ENCODE measurements at regions not wholly inside any gene's neighbourhood (a gene's known extent, or its start where the extent isn't known, plus 50 kb on each side); places are given as distances from the start of the nearest gene placed in this dataset.

- no peak for DNase-seq
Observed at GRCh38 chr18:39685303-39685902, 2119.8 kb upstream of the CELF4 start.

- DNase-seq: no peak
Observed at GRCh38 chr18:39681061-39681460, 2115.5 kb upstream of the CELF4 start.

GRCh38 chr18:39675906-39676305 lies 2110.3 kb upstream of the CELF4 start:
- no peak for DNase-seq

GRCh38 chr18:39675368-39675767 lies 2109.8 kb upstream of the CELF4 start:
- DNase-seq: no peak

GRCh38 chr18:39672171-39672570 lies 2106.6 kb upstream of the CELF4 start:
- DNase-seq: no peak

GRCh38 chr18:39667905-39668304 lies 2102.3 kb upstream of the CELF4 start:
- no peak for DNase-seq

- DNase-seq: no peak
Observed at GRCh38 chr18:39666541-39666940, 2100.9 kb upstream of the CELF4 start.

GRCh38 chr18:39661856-39662366 lies 2096.3 kb upstream of the CELF4 start:
- DNase-seq: peak in 1 of 2 experiments; percentile 49

- no peak for DNase-seq
Observed at GRCh38 chr18:39660141-39660540, 2094.5 kb upstream of the CELF4 start.

GRCh38 chr18:39655341-39655740 lies 2089.7 kb upstream of the CELF4 start:
- DNase-seq: no peak

GRCh38 chr18:39653221-39653620 lies 2087.6 kb upstream of the CELF4 start:
- DNase-seq: no peak

- no peak for DNase-seq
Observed at GRCh38 chr18:39648616-39649015, 2083.0 kb upstream of the CELF4 start.

GRCh38 chr18:39647627-39648534 lies 2082.3 kb upstream of the CELF4 start:
- no peak for DNase-seq

GRCh38 chr18:39638224-39638623 lies 2072.6 kb upstream of the CELF4 start:
- DNase-seq: no peak

GRCh38 chr18:39636931-39637330 lies 2071.3 kb upstream of the CELF4 start:
- DNase-seq: no peak

GRCh38 chr18:39635966-39636365 lies 2070.4 kb upstream of the CELF4 start:
- DNase-seq: no peak

GRCh38 chr18:39635192-39635591 lies 2069.6 kb upstream of the CELF4 start:
- DNase-seq: no peak

- DNase-seq: no peak
Observed at GRCh38 chr18:39627936-39628335, 2062.3 kb upstream of the CELF4 start.

GRCh38 chr18:39624961-39625360 lies 2059.4 kb upstream of the CELF4 start:
- DNase-seq: no peak

- no peak for DNase-seq
Observed at GRCh38 chr18:39622431-39622830, 2056.8 kb upstream of the CELF4 start.

- DNase-seq: no peak
Observed at GRCh38 chr18:39620551-39621168, 2055.1 kb upstream of the CELF4 start.

GRCh38 chr18:39618265-39619003 lies 2052.8 kb upstream of the CELF4 start:
- DNase-seq: no peak

All from cerebellar nuclear complex (tissue), 1 donor.